BLaER1 treated with 17β-estradiol and CSF1 and Interleukin-3, amounts not matched to agents 10 nM and 100 nM (cell line): ENCODE measurements at regions not wholly inside any gene's neighbourhood (a gene's known extent, or its start where the extent isn't known, plus 50 kb on each side); places are given as distances from the start of the nearest gene placed in this dataset.

Source experiments
- H3K27ac ChIP-seq, 11 experiments: shearing (Covaris generic); formaldehyde crosslinking; 2 replicates each; pipeline ENCODE4 v1.8.1; 2022
- H3K27me3 ChIP-seq, 11 experiments: shearing (Covaris generic); formaldehyde crosslinking; 2 replicates each; pipeline ENCODE4 v1.8.1; 2022
- H3K36me3 ChIP-seq, 11 experiments: shearing (Covaris generic); formaldehyde crosslinking; 2 replicates each; pipeline ENCODE4 v1.8.1; 2022
- H3K4me1 ChIP-seq, 10 experiments: shearing (Covaris generic); formaldehyde crosslinking; 2 replicates each; pipeline ENCODE4 v1.8.1; 2022
- H3K4me2 ChIP-seq, 11 experiments: shearing (Covaris generic); formaldehyde crosslinking; 2 replicates each; pipeline ENCODE4 v1.8.1; 2022
- H3K4me3 ChIP-seq, 10 experiments: shearing (Covaris generic); formaldehyde crosslinking; 2 replicates each; pipeline ENCODE4 v1.8.1; 2022
- H3K9ac ChIP-seq, 11 experiments: shearing (Covaris generic); formaldehyde crosslinking; 2 replicates each; pipeline ENCODE4 v1.8.1; 2022
- H3K9me3 ChIP-seq, 11 experiments: shearing (Covaris generic); formaldehyde crosslinking; replicated peaks in 1 of 11; 2 replicates each; pipeline ENCODE4 v1.8.1; 2022
- H4K20me1 ChIP-seq, 11 experiments: shearing (Covaris generic); formaldehyde crosslinking; 2 replicates each; pipeline ENCODE4 v1.8.1; 2022
- Cebpa-rat ChIP-seq, 11 experiments: shearing (Covaris generic); IDR thresholded peaks; 2 replicates each; pipeline ENCODE4 v1.8.1; 2022

DNA sequence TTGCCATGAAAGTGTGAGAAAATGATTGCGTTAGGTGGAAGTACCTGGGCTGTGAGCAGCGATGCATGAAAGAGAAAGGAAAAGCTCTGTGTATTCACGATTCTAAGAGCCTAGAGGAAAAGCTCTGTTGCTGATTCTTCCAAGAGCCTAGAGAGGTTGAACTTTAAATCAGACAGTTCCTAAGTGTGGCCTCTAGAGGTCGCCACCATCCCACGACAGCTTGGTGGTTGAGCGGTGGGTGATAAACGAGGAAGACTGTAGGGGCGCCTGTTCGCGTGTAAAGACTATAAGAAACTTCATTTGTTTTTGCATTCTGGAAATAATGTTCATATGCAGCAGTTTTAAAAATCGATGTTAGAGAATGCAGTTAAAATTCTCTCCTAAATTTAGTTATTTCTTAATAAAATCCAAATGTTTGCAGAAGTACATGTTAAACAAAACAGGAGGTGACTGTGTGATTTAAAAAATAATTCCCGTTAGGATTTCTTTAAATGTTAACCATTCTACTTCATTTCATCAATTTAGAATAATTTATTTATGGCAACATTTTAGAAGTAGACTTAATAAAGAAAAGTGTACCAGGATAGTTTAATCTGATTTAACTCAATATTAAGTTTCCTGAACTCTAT, 107.7 kb downstream of the TENT4A start:
- Histone ChIP-seq H4K20me1 (no peaks in the 10 kb centered on the region), H3K36me3 (no peaks in the 10 kb centered on the region), H3K9ac (no peak overlapping the region), H3K27ac (no peak overlapping the region), H3K4me2 (no peak overlapping the region), H3K27me3 (no peaks in the 10 kb centered on the region), H3K4me3 (no peak overlapping the region), H3K4me1 (peaks cover 0 to 22% (median 14%) of the 10 kb centered on the region in 10 experiments; a peak in 14 of 20 replicates), H3K9me3 (peaks cover 0 to 18% (median 15%) of the 10 kb centered on the region in 11 experiments; a peak in 18 of 22 replicates)
- no peak for TF ChIP-seq Cebpa-rat (IDR thresholded peaks at IDR 0.05)

DNA sequence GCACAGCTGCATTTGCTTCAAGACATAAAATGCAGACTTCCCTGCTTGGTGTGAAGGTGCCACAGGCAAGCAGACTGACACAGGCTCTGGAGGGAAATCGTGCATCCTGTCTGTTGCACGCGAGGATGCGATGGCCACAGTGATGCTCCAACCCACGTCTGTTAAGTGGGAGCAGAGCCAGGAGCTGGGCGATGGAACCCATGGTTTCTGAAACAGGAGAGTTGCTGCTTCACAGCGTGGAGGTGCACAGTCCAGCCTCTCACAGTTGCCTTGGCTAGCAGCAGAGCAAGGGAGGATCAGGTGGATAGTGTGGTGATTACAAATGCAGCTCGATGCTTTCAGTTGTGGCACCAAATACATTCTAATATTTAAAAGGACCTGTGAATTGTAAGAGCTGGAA, 108.8 kb downstream of the TENT4A start:
- H3K4me2 ChIP-seq: peak overlapping the region in 3 of 11 experiments; percentile 53 to 70 (median 65); a peak in 3 of 22 replicates
- H3K27me3 ChIP-seq: no peaks in the 10 kb centered on the region
- H3K4me1 ChIP-seq: peaks cover 0 to 23% (median 14%) of the 10 kb centered on the region in 10 experiments; a peak in 14 of 20 replicates
- no peaks in the 10 kb centered on the region for H3K36me3 ChIP-seq
- peaks cover 0 to 18% (median 15%) of the 10 kb centered on the region in 11 experiments; a peak in 18 of 22 replicates for H3K9me3 ChIP-seq
- no peak for TF ChIP-seq Cebpa-rat (IDR thresholded peaks at IDR 0.05)
- H3K4me3 ChIP-seq: no peak overlapping the region
- no peak overlapping the region for H3K9ac ChIP-seq
- H3K27ac ChIP-seq: no peak overlapping the region
- no peaks in the 10 kb centered on the region for H4K20me1 ChIP-seq

DNA sequence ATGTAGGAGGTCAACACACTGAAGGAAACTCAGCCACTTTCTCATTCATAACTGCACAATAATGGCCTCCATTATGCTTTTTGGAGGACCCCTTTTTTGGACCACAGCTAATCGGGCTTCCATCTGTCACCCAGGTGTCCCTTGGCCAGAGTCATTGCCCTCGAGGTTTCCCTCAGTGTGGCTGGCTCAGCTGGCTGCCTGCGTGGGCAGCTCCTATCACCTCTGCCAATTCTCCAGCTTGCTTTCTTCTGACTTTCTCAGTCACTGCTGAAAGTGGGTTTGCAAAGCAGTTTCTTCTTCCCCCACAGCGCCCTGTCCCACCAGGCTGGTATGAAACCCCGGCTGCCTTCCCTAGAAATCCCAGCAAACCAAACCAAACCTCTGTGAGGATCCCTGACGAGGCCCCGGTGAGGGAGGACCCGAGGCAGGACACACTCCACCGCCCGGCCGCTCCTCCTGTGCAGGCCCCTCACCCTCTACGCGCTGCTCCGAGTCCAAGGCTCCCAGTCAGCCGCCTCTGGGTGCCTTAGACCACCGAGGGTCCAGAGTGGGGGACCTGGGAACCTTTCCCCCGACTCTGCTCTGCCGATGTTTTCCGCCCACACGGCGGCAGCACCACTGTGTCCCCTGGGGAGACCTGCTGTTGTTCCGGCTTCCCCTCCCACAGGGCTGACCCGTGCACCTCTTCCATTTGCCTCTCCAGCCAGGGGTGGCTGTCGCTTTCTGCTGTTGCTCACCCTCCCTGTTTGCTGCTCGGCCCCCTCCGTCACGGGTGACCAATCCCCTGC, 109.5 kb downstream of the TENT4A start:
- Histone ChIP-seq H3K27me3 (no peaks in the 10 kb centered on the region), H4K20me1 (no peaks in the 10 kb centered on the region), H3K4me3 (peak overlapping the region in 7 of 10 experiments; percentile 11 to 58 (median 27); a peak in 9 of 20 replicates), H3K4me1 (peaks cover under 1 to 29% (median 19%) of the 10 kb centered on the region in 10 experiments; a peak in 17 of 20 replicates), H3K36me3 (no peaks in the 10 kb centered on the region), H3K9ac (peak overlapping the region in 5 of 11 experiments; percentile 3 to 49 (median 21); a peak in 3 of 22 replicates), H3K27ac (no peak overlapping the region), H3K4me2 (peak overlapping the region; percentile 53 to 74 (median 66)), H3K9me3 (peaks cover 0 to 18% (median 15%) of the 10 kb centered on the region in 11 experiments; a peak in 18 of 22 replicates)
- TF ChIP-seq Cebpa-rat (IDR thresholded peaks at IDR 0.05): no peak

DNA sequence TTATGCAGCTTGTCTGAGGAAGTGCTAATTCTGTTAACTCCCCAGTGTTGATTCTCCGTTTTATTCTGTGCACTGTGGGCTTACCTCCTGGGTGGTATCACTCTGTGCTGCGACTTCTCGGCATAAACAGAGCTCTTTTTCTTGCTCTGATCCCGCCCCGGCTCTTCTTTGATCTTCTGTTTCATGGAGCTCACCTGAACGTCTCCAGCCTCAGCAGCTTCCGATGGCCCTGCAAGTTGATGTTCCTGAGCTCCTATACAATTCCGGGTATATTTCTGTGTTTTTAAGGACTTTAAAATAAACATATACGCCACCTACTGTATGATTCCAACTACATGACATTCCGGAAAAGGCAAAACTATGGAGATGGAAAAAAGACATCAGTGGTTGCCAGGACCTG, 110.8 kb downstream of the TENT4A start:
- TF ChIP-seq Cebpa-rat (IDR thresholded peaks at IDR 0.05): no peak
- H3K9me3 ChIP-seq: peaks cover 0 to 18% (median 15%) of the 10 kb centered on the region in 11 experiments; a peak in 18 of 22 replicates
- H3K36me3 ChIP-seq: no peaks in the 10 kb centered on the region
- H4K20me1 ChIP-seq: no peaks in the 10 kb centered on the region
- no peak overlapping the region for H3K27ac ChIP-seq
- H3K4me1 ChIP-seq: peaks cover 13 to 42% (median 31%) of the 10 kb centered on the region in 10 experiments
- H3K4me2 ChIP-seq: peak overlapping the region in 3 of 11 experiments; percentile 65 to 72 (median 70); a peak in 4 of 22 replicates
- no peaks in the 10 kb centered on the region for H3K27me3 ChIP-seq
- H3K4me3 ChIP-seq: no peak overlapping the region
- no peak overlapping the region for H3K9ac ChIP-seq

DNA sequence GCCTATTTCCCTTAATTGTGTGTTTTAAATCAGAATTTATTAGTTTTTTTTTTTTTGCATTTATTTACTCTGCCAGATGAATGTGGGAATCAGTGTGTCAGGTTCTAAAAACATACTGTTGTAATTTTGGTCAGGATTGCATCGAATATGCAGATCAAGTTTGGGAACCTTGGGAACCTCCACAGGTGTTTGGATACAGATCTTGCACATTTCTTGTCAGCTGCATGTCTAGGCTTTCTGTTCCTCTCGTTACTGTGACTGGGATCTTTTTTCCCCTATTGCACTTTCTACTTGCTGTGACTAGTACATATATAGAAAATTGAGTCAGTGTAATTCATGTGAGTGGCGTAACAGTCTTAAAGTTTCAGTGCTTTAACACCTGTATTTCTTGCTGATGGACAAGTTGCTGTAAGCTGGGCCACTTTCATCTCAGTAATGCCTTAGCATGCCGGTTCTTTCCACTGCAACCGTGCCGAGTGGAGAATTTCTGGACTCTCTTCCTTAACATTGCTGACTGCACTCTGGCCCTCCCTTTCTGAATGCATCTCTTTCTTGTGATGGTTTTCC, 112.5 kb downstream of the TENT4A start:
- no peak overlapping the region for H3K27ac ChIP-seq
- peaks cover 26 to 60% (median 49%) of the 10 kb centered on the region in 10 experiments for H3K4me1 ChIP-seq
- no peaks in the 10 kb centered on the region for H3K36me3 ChIP-seq
- TF ChIP-seq Cebpa-rat (IDR thresholded peaks at IDR 0.05): no peak
- H3K9ac ChIP-seq: no peak overlapping the region
- no peaks in the 10 kb centered on the region for H3K27me3 ChIP-seq
- H3K4me3 ChIP-seq: no peak overlapping the region
- no peaks in the 10 kb centered on the region for H4K20me1 ChIP-seq
- H3K9me3 ChIP-seq: peaks cover 0 to 16% (median 14%) of the 10 kb centered on the region in 11 experiments; a peak in 18 of 22 replicates
- H3K4me2 ChIP-seq: no peak overlapping the region

DNA sequence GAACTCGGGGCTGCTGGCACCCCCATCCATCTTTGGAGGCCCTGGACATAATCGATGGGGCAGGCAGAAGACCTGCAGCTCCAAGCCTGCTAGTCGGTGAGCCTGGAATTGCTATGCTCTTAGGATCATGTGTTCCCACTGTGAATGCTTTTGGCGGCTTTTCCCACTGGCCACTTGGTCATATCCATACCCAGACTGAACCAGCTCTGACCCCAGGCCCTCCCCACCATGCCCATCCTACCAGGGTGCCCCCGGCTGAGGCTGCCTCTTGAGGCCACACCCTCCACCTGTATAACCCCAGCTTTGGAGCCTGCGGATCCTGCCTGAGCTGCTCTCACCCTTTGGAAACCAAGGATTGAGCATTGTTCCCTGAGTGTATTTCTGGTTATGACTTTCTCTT, 113.5 kb downstream of the TENT4A start:
- H3K4me1 ChIP-seq: peaks cover 31 to 70% (median 59%) of the 10 kb centered on the region in 10 experiments
- H3K9ac ChIP-seq: no peak overlapping the region
- H3K27ac ChIP-seq: no peak overlapping the region
- no peaks in the 10 kb centered on the region for H4K20me1 ChIP-seq
- H3K4me2 ChIP-seq: no peak overlapping the region
- no peaks in the 10 kb centered on the region for H3K27me3 ChIP-seq
- H3K9me3 ChIP-seq: peaks cover 0 to 6% (median 4%) of the 10 kb centered on the region in 11 experiments; a peak in 14 of 22 replicates
- H3K36me3 ChIP-seq: no peaks in the 10 kb centered on the region
- H3K4me3 ChIP-seq: no peak overlapping the region
- no peak for TF ChIP-seq Cebpa-rat (IDR thresholded peaks at IDR 0.05)

DNA sequence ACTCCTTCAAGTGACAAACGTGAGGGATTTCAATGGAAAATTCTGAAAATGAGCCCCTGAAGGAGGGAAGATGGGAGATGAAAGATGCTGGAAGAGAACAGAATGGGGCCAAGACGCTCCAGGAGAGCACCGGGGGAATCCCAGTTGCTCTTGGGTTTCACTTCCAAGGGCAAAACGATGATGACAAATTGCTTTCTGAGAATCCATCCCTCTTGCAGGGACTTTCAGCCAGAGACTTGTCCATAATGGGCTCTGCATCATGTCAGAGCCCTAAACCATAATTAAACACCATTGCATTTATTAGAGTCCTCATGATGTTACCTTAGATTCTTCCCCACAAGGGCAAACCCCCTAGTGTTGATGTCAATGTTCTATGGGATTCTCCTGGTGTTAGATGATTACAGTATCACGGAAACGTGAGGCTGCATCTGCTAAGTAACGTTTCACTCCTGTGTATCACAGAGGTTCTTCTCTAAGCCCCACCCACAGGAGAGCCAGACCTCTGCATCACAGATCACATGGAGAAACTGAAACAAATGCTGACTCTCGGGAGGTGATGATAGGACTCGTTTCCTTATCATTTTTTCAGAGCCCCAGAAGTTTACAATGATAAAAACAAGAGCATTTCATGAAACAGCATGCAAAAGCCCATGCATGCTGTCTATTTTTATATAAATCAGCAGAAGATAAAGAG, 114.4 kb downstream of the TENT4A start:
- no peaks in the 10 kb centered on the region for H4K20me1 ChIP-seq
- no peaks in the 10 kb centered on the region for H3K36me3 ChIP-seq
- H3K4me1 ChIP-seq: peaks cover 40 to 71% (median 63%) of the 10 kb centered on the region in 10 experiments
- no peak for TF ChIP-seq Cebpa-rat (IDR thresholded peaks at IDR 0.05)
- no peaks in the 10 kb centered on the region for H3K27me3 ChIP-seq
- H3K9ac ChIP-seq: peak overlapping the region in 4 of 11 experiments; percentile 13 to 34 (median 24); a peak in 5 of 22 replicates
- H3K4me2 ChIP-seq: peak overlapping the region; percentile 58 to 74 (median 67)
- peak overlapping the region in 8 of 11 experiments; percentile 19 to 67 (median 48); a peak in 13 of 22 replicates for H3K27ac ChIP-seq
- peak overlapping the region in 4 of 10 experiments; percentile 9 to 32 (median 28); a peak in 5 of 20 replicates for H3K4me3 ChIP-seq
- H3K9me3 ChIP-seq: no peaks in the 10 kb centered on the region; a peak in 1 of 22 replicates

DNA sequence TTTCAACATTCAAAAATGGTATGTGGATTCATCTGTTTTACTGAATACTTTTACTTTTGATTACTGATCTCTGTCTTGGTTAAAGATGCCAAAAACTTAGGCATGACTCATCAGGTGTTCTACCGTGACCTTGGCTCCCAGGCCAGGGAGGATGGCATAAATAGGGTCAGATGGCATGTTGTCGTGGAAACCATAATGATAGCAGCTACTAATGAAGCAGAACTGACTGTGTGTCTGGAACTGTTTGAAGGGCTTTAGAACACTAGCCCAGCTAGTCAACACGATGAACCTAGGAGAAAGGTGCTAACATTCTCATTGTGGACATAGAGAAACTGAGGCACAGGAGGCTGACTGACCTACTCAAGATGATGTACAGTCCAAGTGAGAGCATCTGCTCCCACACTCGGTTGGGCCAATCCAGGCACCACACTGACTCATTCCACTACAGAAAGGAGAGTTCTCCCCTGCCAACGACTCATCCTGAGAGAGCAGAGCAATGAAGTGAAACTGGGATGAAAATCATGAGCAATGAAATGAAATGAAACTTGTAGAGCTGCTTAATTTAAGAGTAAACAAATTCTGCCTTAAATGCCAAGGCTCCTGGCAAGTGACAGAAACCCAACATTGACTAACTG, 116.0 kb downstream of the TENT4A start:
- H3K9me3 ChIP-seq: peaks cover 0 to 2% (median 0%) of the 10 kb centered on the region in 11 experiments; a peak in 5 of 22 replicates
- H3K9ac ChIP-seq: no peak overlapping the region; a peak in 1 of 22 replicates
- TF ChIP-seq Cebpa-rat (IDR thresholded peaks at IDR 0.05): no peak
- no peaks in the 10 kb centered on the region for H4K20me1 ChIP-seq
- no peaks in the 10 kb centered on the region for H3K27me3 ChIP-seq
- peak overlapping the region; percentile 46 to 74 (median 67); a peak in 21 of 22 replicates for H3K4me2 ChIP-seq
- no peaks in the 10 kb centered on the region for H3K36me3 ChIP-seq
- peak overlapping the region in 7 of 11 experiments; percentile 10 to 67 (median 44); a peak in 11 of 22 replicates for H3K27ac ChIP-seq
- H3K4me1 ChIP-seq: peaks cover 55 to 73% (median 69%) of the 10 kb centered on the region in 10 experiments
- no peak overlapping the region for H3K4me3 ChIP-seq
